Ammon's horn (tissue), 1 donor: ENCODE measurements at regions not wholly inside any gene's neighbourhood (a gene's known extent, or its start where the extent isn't known, plus 50 kb on each side); places are given as distances from the start of the nearest gene placed in this dataset.
"Not testable (repeated sequence)": the region's sequence is repeated elsewhere in the genome, so short reads cannot be mapped to it uniquely, and the experiment has no call there.

Experiments used
- DNase-seq: peaks from one replicate; pipeline ENCODE4 v3.0.0-alpha.2; 2016; ENCODE audit warnings: low spot score

GRCh38 chr4:180280726-180281297, 1962.4 kb upstream of the TENM3 start:
- no peak for DNase-seq

GRCh38 chr4:180281724-180282123, 1961.5 kb upstream of the TENM3 start:
- DNase-seq, result no peak

GRCh38 chr4:180284267-180284666, 1958.9 kb upstream of the TENM3 start:
- DNase-seq, result no peak

- DNase-seq, result no peak
Observed at GRCh38 chr4:180285796-180286195, 1957.4 kb upstream of the TENM3 start.

- DNase-seq, result no peak
Observed at GRCh38 chr4:180292339-180292738, 1950.9 kb upstream of the TENM3 start.

GRCh38 chr4:180296036-180296599, 1947.1 kb upstream of the TENM3 start:
- DNase-seq, result no peak

GRCh38 chr4:180304321-180304720, 1938.9 kb upstream of the TENM3 start:
- DNase-seq, result no peak

GRCh38 chr4:180310616-180311015, 1932.6 kb upstream of the TENM3 start:
- no peak for DNase-seq

- no peak for DNase-seq
Observed at GRCh38 chr4:180314972-180315371, 1928.2 kb upstream of the TENM3 start.

GRCh38 chr4:180330521-180330920, 1912.7 kb upstream of the TENM3 start:
- no peak for DNase-seq

GRCh38 chr4:180333162-180333561, 1910.0 kb upstream of the TENM3 start:
- DNase-seq, result no peak

- no peak for DNase-seq
Observed at GRCh38 chr4:180335566-180335965, 1907.6 kb upstream of the TENM3 start.

GRCh38 chr4:180336494-180337090, 1906.6 kb upstream of the TENM3 start:
- no peak for DNase-seq

- no peak for DNase-seq
Observed at GRCh38 chr4:180341926-180342325, 1901.3 kb upstream of the TENM3 start.

GRCh38 chr4:180350901-180351300, 1892.3 kb upstream of the TENM3 start:
- DNase-seq, result no peak

- no peak for DNase-seq
Observed at GRCh38 chr4:180356766-180357165, 1886.4 kb upstream of the TENM3 start.

- DNase-seq, result not testable (repeated sequence)
Observed at GRCh38 chr4:180360113-180360512, 1883.1 kb upstream of the TENM3 start.

GRCh38 chr4:180363815-180364214, 1879.4 kb upstream of the TENM3 start:
- no peak for DNase-seq

GRCh38 chr4:180372691-180373090, 1870.5 kb upstream of the TENM3 start:
- no peak for DNase-seq

- DNase-seq, result no peak
Observed at GRCh38 chr4:180377741-180378140, 1865.5 kb upstream of the TENM3 start.

- DNase-seq, result no peak
Observed at GRCh38 chr4:180380733-180381132, 1862.5 kb upstream of the TENM3 start.

- no peak for DNase-seq
Observed at GRCh38 chr4:180391613-180392012, 1851.6 kb upstream of the TENM3 start.

- DNase-seq, result no peak
Observed at GRCh38 chr4:180394312-180394711, 1848.9 kb upstream of the TENM3 start.

GRCh38 chr4:180394730-180395129, 1848.5 kb upstream of the TENM3 start:
- no peak for DNase-seq
